Activated CD8-positive, alpha-beta memory T cell treated with anti-CD3 and anti-CD28 coated beads, Interleukin-2, amount 50 U/mL, for 48 hours (primary cell): ENCODE measurements at regions not wholly inside any gene's neighbourhood (a gene's known extent, or its start where the extent isn't known, plus 50 kb on each side); places are given as distances from the start of the nearest gene placed in this dataset.

Source experiments
- DNase-seq: peaks from one replicate; pipeline ENCODE4 v3.0.0-alpha.2; 2020

GRCh38 chr5:82839881-82840280 lies 237.3 kb downstream of the TMEM167A start:
- DNase-seq, result no peak

- no peak for DNase-seq
These were observed 241.7 kb downstream of the TMEM167A start for GRCh38 chr5:82835488-82835887.

GRCh38 chr5:82834151-82834550 lies 243.0 kb downstream of the TMEM167A start:
- no peak for DNase-seq

GRCh38 chr5:82833277-82833676 lies 243.9 kb downstream of the TMEM167A start:
- no peak for DNase-seq

GRCh38 chr5:82832445-82832844 lies 244.7 kb downstream of the TMEM167A start:
- DNase-seq, result no peak

GRCh38 chr5:82828211-82828610 lies 249.0 kb downstream of the TMEM167A start:
- DNase-seq, result no peak

GRCh38 chr5:82827651-82828050 lies 249.5 kb downstream of the TMEM167A start:
- no peak for DNase-seq

- DNase-seq, result no peak
These were observed 254.6 kb downstream of the TMEM167A start for GRCh38 chr5:82822634-82822927.

- DNase-seq, result no peak
These were observed 255.2 kb downstream of the TMEM167A start for GRCh38 chr5:82821846-82822633.

- DNase-seq, result no peak
These were observed 256.0 kb downstream of the TMEM167A start for GRCh38 chr5:82820961-82821845.

GRCh38 chr5:82820188-82820587 lies 257.0 kb downstream of the TMEM167A start:
- no peak for DNase-seq

- DNase-seq, result no peak
These were observed 259.1 kb downstream of the TMEM167A start for GRCh38 chr5:82817897-82818676.

- no peak for DNase-seq
These were observed 260.3 kb downstream of the TMEM167A start for GRCh38 chr5:82816926-82817325.

- no peak for DNase-seq
These were observed 261.3 kb downstream of the TMEM167A start for GRCh38 chr5:82815871-82816270.

- no peak for DNase-seq
These were observed 263.3 kb downstream of the TMEM167A start for GRCh38 chr5:82813861-82814260.

- DNase-seq, result no peak
These were observed 264.6 kb downstream of the TMEM167A start for GRCh38 chr5:82812575-82812974.

GRCh38 chr5:82811490-82811889 lies 265.7 kb downstream of the TMEM167A start:
- no peak for DNase-seq

GRCh38 chr5:82809420-82810143 lies 267.6 kb downstream of the TMEM167A start:
- DNase-seq, result no peak

GRCh38 chr5:82808960-82809359 lies 268.2 kb downstream of the TMEM167A start:
- no peak for DNase-seq

GRCh38 chr5:82807021-82807420 lies 270.2 kb downstream of the TMEM167A start:
- DNase-seq, result no peak

GRCh38 chr5:82806513-82806912 lies 270.7 kb downstream of the TMEM167A start:
- no peak for DNase-seq

GRCh38 chr5:82804155-82804690 lies 273.0 kb downstream of the TMEM167A start:
- no peak for DNase-seq
